HG03045 (cell line): ENCODE measurements at regions not wholly inside any gene's neighbourhood (a gene's known extent, or its start where the extent isn't known, plus 50 kb on each side); places are given as distances from the start of the nearest gene placed in this dataset.
"Not testable (repeated sequence)": the region's sequence is repeated elsewhere in the genome, so short reads cannot be mapped to it uniquely, and the experiment has no call there.

ENCODE experiments used
- ATAC-seq: cut with Tn5 transposase; IDR thresholded peaks from one replicate; pipeline ENCODE4 v1.9.1; 2021; ENCODE audit warnings: mild to moderate bottlenecking, moderate library complexity; ENCODE audit not compliant: unreplicated experiment

GRCh38 chr18:47354061-47354460, 102.6 kb upstream of the SKOR2 start:
- not testable (repeated sequence) for ATAC-seq

- ATAC-seq, result no peak
Measured at GRCh38 chr18:47346016-47346415, 94.6 kb upstream of the SKOR2 start.

- ATAC-seq, result no peak
Measured at GRCh38 chr18:47345291-47345690, 93.8 kb upstream of the SKOR2 start.

GRCh38 chr18:47343291-47343690, 91.8 kb upstream of the SKOR2 start:
- ATAC-seq, result no peak

- ATAC-seq, result no peak
Measured at GRCh38 chr18:47342566-47342965, 91.1 kb upstream of the SKOR2 start.

GRCh38 chr18:47341678-47342077, 90.2 kb upstream of the SKOR2 start:
- ATAC-seq, result no peak

- ATAC-seq, result no peak
Measured at GRCh38 chr18:47334966-47335365, 83.5 kb upstream of the SKOR2 start.

GRCh38 chr18:47333926-47334635, 82.6 kb upstream of the SKOR2 start:
- ATAC-seq, result no peak

GRCh38 chr18:47331641-47332040, 80.2 kb upstream of the SKOR2 start:
- ATAC-seq, result no peak

- ATAC-seq, result no peak
Measured at GRCh38 chr18:47331026-47331425, 79.6 kb upstream of the SKOR2 start.

GRCh38 chr18:47323158-47323557, 71.7 kb upstream of the SKOR2 start:
- no peak for ATAC-seq

- ATAC-seq, result no peak
Measured at GRCh38 chr18:47321815-47322214, 70.4 kb upstream of the SKOR2 start.

- no peak for ATAC-seq
Measured at GRCh38 chr18:47317824-47318508, 66.5 kb upstream of the SKOR2 start.

GRCh38 chr18:47316924-47317323, 65.5 kb upstream of the SKOR2 start:
- ATAC-seq, result no peak

- no peak for ATAC-seq
Measured at GRCh38 chr18:47313901-47314300, 62.4 kb upstream of the SKOR2 start.

GRCh38 chr18:47311585-47311984, 60.1 kb upstream of the SKOR2 start:
- ATAC-seq, result no peak
